ENCODE measurements at regions not wholly inside any gene's neighbourhood (a gene's known extent, or its start where the extent isn't known, plus 50 kb on each side); places are given as distances from the start of the nearest gene placed in this dataset.

DNA sequence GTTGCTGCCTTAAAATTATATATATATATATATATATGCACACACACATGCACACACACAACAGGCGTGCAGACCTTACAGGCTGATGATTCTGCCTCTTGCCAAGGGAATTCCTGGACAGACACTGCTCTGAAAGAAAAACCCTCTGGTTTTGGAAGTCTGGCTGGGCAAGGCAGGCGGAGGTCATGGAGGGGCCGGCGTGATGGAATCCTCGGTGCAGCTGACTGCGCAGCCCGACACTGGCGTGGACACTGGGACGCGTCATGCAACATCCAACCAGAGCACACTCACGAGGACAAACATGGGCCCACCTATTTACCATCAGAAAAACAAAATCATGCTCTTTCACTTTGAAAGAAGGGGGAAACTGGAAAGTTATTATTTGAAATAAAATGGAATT lies 235.3 kb downstream of the ZNF516 start:
- no peak for DNase-seq (ENCODE audit: low spot score in 2 of 2)
- Histone ChIP-seq H3K27ac (no peak overlapping the region), H3K27me3 (no peaks in the 10 kb centered on the region), H3K4me1 (no peaks in the 10 kb centered on the region), H3K36me3 (no peaks in the 10 kb centered on the region), H3K4me3 (no peak overlapping the region), H3K9me3 (no peaks in the 10 kb centered on the region)
- no peak for TF ChIP-seq CTCF (IDR thresholded peaks at IDR 0.05)
- intact Hi-C loops (cut with DNase I) = no loop called here

DNA sequence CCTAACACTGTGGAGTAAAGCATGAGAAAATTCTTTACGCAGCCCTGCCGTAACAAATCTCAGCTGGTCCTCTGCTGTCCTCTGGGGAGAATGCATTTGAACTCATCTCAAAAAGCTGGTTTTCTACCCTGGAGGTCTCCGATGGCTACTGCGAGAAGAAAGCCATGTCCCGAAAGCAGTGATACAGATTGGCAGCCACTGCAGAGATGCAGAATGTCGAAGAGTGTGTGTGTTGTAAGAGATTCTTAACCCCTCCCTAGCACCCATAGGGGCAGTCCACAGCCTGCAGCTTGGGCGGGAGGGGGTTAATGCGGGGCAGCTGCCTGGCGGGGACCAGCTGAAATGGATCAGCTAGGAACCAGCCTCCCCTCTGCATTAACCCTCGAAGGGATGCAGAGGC lies 235.9 kb downstream of the ZNF516 start:
- H3K4me1 ChIP-seq = no peaks in the 10 kb centered on the region
- TF ChIP-seq CTCF (IDR thresholded peaks at IDR 0.05) = no peak
- H3K9me3 ChIP-seq = no peaks in the 10 kb centered on the region
- no peak overlapping the region for H3K4me3 ChIP-seq
- no peak overlapping the region for H3K27ac ChIP-seq
- H3K36me3 ChIP-seq = no peaks in the 10 kb centered on the region
- intact Hi-C loops (cut with DNase I) = no loop called here
- H3K27me3 ChIP-seq = no peaks in the 10 kb centered on the region
- DNase-seq (ENCODE audit: low spot score in 2 of 2) = no peak

- DNase-seq (ENCODE audit: low spot score in 2 of 2) = no peak
- Histone ChIP-seq H3K27me3 (no peaks in the 10 kb centered on the region), H3K4me1 (no peaks in the 10 kb centered on the region), H3K9me3 (no peaks in the 10 kb centered on the region), H3K36me3 (no peaks in the 10 kb centered on the region), H3K27ac (no peak overlapping the region), H3K4me3 (no peak overlapping the region)
- TF ChIP-seq CTCF (IDR thresholded peaks at IDR 0.05) = no peak
- intact Hi-C loops (cut with DNase I) = no loop called here
Observed at GRCh38 chr18:76258209-76258608, 236.8 kb downstream of the ZNF516 start.

- TF ChIP-seq CTCF (IDR thresholded peaks at IDR 0.05) = no peak
- no peak for DNase-seq (ENCODE audit: low spot score in 2 of 2)
- no peaks in the 10 kb centered on the region for H3K27me3 ChIP-seq
- H3K36me3 ChIP-seq = no peaks in the 10 kb centered on the region
- H3K4me3 ChIP-seq = no peak overlapping the region
- H3K27ac ChIP-seq = no peak overlapping the region
- intact Hi-C loops (cut with DNase I) = no loop called here
- no peaks in the 10 kb centered on the region for H3K9me3 ChIP-seq
- H3K4me1 ChIP-seq = no peaks in the 10 kb centered on the region
Observed at GRCh38 chr18:76255070-76255683, 239.9 kb downstream of the ZNF516 start.

DNA sequence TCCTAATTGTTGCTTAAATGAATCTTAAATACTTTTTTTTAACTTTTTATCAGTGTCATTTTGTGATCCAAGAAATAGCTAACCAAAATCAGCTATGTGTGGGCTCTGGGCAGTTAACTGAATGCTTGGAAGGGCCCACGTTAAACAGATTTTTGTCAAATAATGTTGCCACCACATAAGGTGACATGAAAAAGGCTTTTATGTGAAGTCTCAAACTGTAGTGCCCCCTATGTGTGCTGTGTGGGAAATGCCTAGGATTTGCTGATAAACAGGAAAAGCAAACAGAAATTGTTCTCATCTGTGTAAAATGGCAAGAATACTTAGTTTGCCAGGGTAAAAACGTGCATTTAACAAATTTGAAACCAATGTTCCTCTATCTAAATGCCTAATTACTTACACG lies 242.2 kb downstream of the ZNF516 start:
- no peak for TF ChIP-seq CTCF (IDR thresholded peaks at IDR 0.05)
- Histone ChIP-seq H3K9me3 (no peaks in the 10 kb centered on the region), H3K4me3 (no peak overlapping the region), H3K27ac (no peak overlapping the region), H3K27me3 (no peaks in the 10 kb centered on the region), H3K4me1 (no peaks in the 10 kb centered on the region), H3K36me3 (no peaks in the 10 kb centered on the region)
- intact Hi-C loops (cut with DNase I) = no loop called here
- no peak for DNase-seq (ENCODE audit: low spot score in 2 of 2)

DNA sequence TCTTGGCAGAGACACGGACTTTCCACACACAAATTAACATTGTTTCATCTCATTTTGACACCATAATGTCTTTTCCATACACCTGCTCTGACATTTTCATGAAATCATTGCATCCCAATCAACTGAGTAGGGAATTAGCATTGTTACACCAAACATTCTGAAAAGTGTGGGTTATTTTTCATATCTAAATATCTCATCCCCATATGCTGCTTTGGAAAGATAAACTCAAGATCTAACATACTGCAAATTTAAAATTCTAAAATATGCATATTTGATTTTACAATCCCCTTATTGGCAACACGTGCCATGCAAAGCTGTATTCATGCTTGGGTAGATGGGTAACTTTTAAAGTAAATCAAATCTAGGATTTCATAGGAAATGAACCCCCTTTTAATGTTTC lies 242.9 kb downstream of the ZNF516 start:
- H3K36me3 ChIP-seq = no peaks in the 10 kb centered on the region
- no peaks in the 10 kb centered on the region for H3K9me3 ChIP-seq
- H3K27ac ChIP-seq = no peak overlapping the region
- intact Hi-C loops (cut with DNase I) = no loop called here
- H3K27me3 ChIP-seq = no peaks in the 10 kb centered on the region
- DNase-seq (ENCODE audit: low spot score in 2 of 2) = no peak
- TF ChIP-seq CTCF (IDR thresholded peaks at IDR 0.05) = no peak
- no peak overlapping the region for H3K4me3 ChIP-seq
- H3K4me1 ChIP-seq = no peaks in the 10 kb centered on the region

Measured in ascending aorta (tissue), 2 donors.